PFSK-1 (cell line): ENCODE measurements at regions not wholly inside any gene's neighbourhood (a gene's known extent, or its start where the extent isn't known, plus 50 kb on each side); places are given as distances from the start of the nearest gene placed in this dataset.

Experiments
- FOXP2 ChIP-seq: optimal IDR thresholded peaks from 2 replicates; pipeline ENCODE3; 2011; ENCODE audit warnings: borderline replicate concordance, control low read depth, inconsistent platforms; ENCODE audit not compliant: insufficient read depth; ENCODE audit errors: extremely low read length, extremely low read depth
- POLR2AphosphoS5 ChIP-seq: IDR thresholded peaks from 2 replicates; pipeline ENCODE4 v1.6.1; 2012; ENCODE audit warnings: low read depth, mild to moderate bottlenecking, control low read depth, low read length, moderate library complexity
- SIN3A ChIP-seq: IDR thresholded peaks from 2 replicates; pipeline ENCODE4 v1.6.1; 2012; ENCODE audit warnings: mild to moderate bottlenecking, low read length, moderate library complexity, borderline replicate concordance; ENCODE audit not compliant: insufficient read depth
- TAF1 ChIP-seq: IDR thresholded peaks from 2 replicates; pipeline ENCODE4 v1.6.1; 2012; ENCODE audit warnings: low read length, control low read depth, borderline replicate concordance; ENCODE audit not compliant: insufficient read depth
- TF ChIP-seq, protein P1 (sequence below), 2 experiments: IDR thresholded peaks; 2 replicates each; pipeline versions ENCODE4 v1.6.1 to v1.8.0; 2011 to 2012; ENCODE audit warnings: low read depth in 2 of 2, low read length in 2 of 2, control low read depth in 1 of 2, inconsistent platforms in 1 of 2, mild to moderate bottlenecking in 1 of 2, moderate library complexity in 1 of 2; ENCODE audit not compliant: insufficient read depth in 1 of 2

DNA sequence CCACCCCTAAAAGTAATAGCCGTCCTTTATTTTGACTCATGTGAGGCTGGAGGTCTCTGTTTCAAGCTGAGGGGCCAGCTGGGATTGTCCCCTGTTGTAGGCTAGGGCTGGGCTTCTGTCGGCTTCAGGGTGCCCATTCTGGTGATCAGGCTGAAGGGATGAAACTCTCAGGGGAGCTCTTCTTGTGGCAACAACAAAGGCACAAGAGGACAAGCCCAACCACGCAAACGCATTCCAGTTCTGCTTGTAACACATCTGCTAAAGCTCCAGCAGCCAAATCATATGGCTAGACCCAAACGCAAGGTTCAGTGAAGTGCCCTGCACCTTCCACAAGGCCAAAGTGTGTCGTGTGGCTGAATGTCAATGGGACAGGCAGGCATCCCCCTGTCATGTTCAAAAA is 405.7 kb downstream of the INHBA start:
- no peak for TF ChIP-seq TAF1
- no peak for TF ChIP-seq SIN3A
- TF ChIP-seq, protein P1, sequence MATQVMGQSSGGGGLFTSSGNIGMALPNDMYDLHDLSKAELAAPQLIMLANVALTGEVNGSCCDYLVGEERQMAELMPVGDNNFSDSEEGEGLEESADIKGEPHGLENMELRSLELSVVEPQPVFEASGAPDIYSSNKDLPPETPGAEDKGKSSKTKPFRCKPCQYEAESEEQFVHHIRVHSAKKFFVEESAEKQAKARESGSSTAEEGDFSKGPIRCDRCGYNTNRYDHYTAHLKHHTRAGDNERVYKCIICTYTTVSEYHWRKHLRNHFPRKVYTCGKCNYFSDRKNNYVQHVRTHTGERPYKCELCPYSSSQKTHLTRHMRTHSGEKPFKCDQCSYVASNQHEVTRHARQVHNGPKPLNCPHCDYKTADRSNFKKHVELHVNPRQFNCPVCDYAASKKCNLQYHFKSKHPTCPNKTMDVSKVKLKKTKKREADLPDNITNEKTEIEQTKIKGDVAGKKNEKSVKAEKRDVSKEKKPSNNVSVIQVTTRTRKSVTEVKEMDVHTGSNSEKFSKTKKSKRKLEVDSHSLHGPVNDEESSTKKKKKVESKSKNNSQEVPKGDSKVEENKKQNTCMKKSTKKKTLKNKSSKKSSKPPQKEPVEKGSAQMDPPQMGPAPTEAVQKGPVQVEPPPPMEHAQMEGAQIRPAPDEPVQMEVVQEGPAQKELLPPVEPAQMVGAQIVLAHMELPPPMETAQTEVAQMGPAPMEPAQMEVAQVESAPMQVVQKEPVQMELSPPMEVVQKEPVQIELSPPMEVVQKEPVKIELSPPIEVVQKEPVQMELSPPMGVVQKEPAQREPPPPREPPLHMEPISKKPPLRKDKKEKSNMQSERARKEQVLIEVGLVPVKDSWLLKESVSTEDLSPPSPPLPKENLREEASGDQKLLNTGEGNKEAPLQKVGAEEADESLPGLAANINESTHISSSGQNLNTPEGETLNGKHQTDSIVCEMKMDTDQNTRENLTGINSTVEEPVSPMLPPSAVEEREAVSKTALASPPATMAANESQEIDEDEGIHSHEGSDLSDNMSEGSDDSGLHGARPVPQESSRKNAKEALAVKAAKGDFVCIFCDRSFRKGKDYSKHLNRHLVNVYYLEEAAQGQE (IDR thresholded peaks at IDR 0.05; ENCODE audit: insufficient read depth in 1 of 2, low read depth in 2 of 2, low read length in 2 of 2), result no peak
- no peak for TF ChIP-seq POLR2AphosphoS5
- no peak for TF ChIP-seq FOXP2

DNA sequence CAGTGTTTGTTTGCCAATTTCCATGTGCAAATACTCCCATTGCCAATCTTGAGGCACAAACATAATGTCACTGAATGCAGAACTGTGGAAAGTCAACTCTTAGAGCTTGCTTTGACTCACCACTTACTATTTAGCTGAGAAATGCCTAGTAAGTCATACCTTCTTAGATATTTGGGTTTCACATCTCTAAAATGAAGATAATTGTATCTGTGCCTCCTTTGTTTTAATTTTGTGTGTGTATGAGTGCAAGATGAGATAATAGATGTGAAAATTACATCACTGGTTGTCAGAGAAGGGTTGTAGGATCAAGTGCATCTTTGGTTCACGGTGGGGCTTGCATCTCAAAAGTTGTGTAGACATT is 407.5 kb downstream of the INHBA start:
- TF ChIP-seq FOXP2, result no peak

DNA sequence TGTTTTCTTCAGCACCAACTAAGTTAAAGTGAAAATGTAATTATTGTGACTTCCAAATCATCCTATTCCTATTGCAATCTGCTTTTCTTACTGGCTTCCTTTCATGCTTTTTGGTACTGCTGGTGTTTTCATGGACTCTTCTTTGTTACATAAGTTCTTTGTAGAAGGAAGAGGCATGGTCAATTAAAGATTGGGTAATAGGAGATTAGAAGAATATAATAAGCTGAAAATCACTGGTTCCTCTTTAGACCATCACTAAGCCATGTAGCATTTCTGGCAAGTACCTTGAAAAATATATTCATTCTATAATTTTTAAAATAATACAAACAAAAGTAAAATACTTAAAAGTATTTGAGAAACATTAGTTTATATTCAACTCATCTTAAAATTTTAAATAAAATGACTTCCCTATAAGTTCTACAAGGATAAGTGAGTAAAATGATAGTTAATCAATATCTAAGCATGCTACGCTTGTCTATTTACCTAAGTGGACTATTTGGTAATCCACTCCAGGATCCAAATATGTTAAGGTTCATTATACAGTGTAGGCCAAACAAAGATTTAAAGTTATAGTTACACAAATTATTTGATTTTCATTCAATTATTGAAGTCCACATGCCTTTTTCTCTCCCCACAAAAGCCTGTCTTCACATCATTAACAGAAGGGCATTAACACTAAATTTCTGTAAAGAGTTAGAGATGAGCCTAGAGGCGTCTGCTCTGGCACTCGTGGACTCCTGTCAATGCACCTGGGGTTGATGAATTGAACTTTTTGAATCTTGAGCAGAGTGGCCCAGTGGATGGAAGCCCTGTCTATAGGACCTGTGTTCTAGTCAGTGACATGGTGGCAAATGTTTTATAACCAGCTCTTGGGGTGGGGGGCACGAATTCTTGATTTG is 408.1 kb downstream of the INHBA start:
- TF ChIP-seq POLR2AphosphoS5 (no peak), SIN3A (no peak), TAF1 (no peak), FOXP2 (no peak)
- TF ChIP-seq, protein P1 (IDR thresholded peaks at IDR 0.05; ENCODE audit: insufficient read depth in 1 of 2, low read depth in 2 of 2, low read length in 2 of 2), result no peak

DNA sequence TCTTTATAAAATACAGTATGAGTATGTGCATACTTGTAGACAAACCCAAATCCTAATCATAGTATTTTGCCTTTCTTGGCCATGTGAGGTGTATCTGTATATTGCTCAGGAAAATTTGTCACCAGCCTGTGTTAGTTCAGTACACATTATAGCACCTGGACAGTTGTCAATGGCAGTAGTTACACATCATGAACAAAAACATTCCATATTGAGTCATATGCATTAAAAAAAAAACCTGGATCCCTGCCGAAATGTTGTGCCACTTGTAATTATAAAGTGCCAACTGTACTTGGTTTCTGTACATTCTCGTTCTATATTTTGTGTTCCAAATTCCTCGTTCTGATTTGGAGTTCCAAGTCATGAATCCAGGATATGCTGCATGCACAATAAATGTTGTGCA is 410.4 kb downstream of the INHBA start:
- TF ChIP-seq, protein P1 (IDR thresholded peaks at IDR 0.05; ENCODE audit: insufficient read depth in 1 of 2, low read depth in 2 of 2, low read length in 2 of 2), result no peak
- TF ChIP-seq FOXP2 (no peak), SIN3A (no peak), TAF1 (no peak), POLR2AphosphoS5 (no peak)

DNA sequence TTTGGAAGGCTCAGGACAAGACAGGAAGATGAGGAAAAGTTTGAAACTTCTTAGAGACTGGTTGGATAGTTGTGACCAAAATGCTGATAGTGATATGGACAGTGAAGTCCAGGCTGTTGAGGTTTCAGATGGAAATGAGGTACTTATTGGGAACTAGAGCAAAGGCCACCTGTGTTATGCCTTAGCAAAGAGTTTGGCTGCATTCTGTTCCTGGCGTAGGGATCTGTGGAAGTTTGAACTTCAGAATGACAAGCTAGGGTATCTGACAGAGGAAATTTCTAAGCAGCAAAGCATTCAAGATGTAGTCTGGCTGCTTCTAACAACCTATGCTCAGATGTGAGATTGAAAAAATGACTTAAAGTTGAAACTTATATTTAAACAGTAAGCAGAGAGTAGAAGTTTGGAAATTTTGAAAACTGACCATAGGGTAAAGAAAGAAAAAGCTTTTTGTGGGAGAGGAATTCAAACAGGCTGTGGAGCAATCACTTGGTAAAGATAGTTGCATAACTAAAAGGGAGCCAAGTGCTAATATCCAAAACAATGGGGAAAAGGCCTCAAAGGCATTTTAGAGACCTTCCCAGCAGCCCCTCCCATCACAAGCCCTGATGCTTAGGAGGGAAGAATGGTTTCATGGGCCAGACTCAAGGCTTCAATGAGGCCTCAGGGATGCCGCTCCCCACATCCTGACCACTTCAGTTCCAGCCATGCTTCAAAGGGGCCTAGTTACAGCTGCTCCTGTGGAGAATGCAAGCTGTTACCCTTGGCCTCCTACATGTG is 415.1 kb downstream of the INHBA start:
- TF ChIP-seq, protein P1 (IDR thresholded peaks at IDR 0.05; ENCODE audit: insufficient read depth in 1 of 2, low read depth in 2 of 2, low read length in 2 of 2), result no peak
- TF ChIP-seq POLR2AphosphoS5, result no peak
- no peak for TF ChIP-seq FOXP2
- no peak for TF ChIP-seq SIN3A
- no peak for TF ChIP-seq TAF1
